NT2/D1 (cell line): ENCODE measurements at regions not wholly inside any gene's neighbourhood (a gene's known extent, or its start where the extent isn't known, plus 50 kb on each side); places are given as distances from the start of the nearest gene placed in this dataset.

Experiments
- DNase-seq: peaks from one replicate; pipeline ENCODE4 v3.0.0-alpha.2; 2011; ENCODE audit warnings: low read depth, low spot score
- H3K27me3 ChIP-seq: 2 replicates; pipeline ENCODE4 v1.6.0; 2011; ENCODE audit warnings: mild to moderate bottlenecking; ENCODE audit not compliant: insufficient read length, insufficient read depth
- H3K36me3 ChIP-seq: 2 replicates; pipeline ENCODE4 v1.6.1; 2011; ENCODE audit warnings: mild to moderate bottlenecking, low read length, mixed read lengths; ENCODE audit not compliant: insufficient read depth, insufficient read length
- H3K4me1 ChIP-seq: 2 replicates; pipeline ENCODE4 v1.5.1; 2011; ENCODE audit not compliant: insufficient read depth, insufficient read length
- H3K4me3 ChIP-seq: 2 replicates; pipeline ENCODE4 v1.5.1; 2011; ENCODE audit warnings: low read depth; ENCODE audit not compliant: insufficient read length
- H3K9ac ChIP-seq: 2 replicates; pipeline ENCODE4 v1.6.0; 2011; ENCODE audit warnings: low read depth; ENCODE audit not compliant: insufficient read length
- H3K9me3 ChIP-seq: 2 replicates; pipeline ENCODE4 v1.5.1; 2011; ENCODE audit warnings: mild to moderate bottlenecking, low read length; ENCODE audit not compliant: insufficient read depth
- SUZ12 ChIP-seq: IDR thresholded peaks from 2 replicates; pipeline ENCODE4 v1.6.1; 2011; ENCODE audit not compliant: insufficient read length, insufficient read depth; ENCODE audit errors: extremely low read depth
- YY1 ChIP-seq: IDR thresholded peaks from 2 replicates; pipeline ENCODE4 v1.6.1; 2011; ENCODE audit not compliant: insufficient read length, insufficient read depth
- ZNF274 ChIP-seq: IDR thresholded peaks from 2 replicates; pipeline ENCODE4 v1.6.1; 2011; ENCODE audit warnings: mild to moderate bottlenecking, low read depth, low read length

- peaks cover 12% of the 10 kb centered on the region for H3K9me3 ChIP-seq
- H3K9ac ChIP-seq: no peak overlapping the region
- TF ChIP-seq SUZ12 (no peak), YY1 (peak; percentile 40), ZNF274 (no peak)
- H3K4me1 ChIP-seq: peaks cover 2% of the 10 kb centered on the region
- no peak overlapping the region for H3K4me3 ChIP-seq
- peak; percentile 77 for DNase-seq
- no peaks in the 10 kb centered on the region for H3K27me3 ChIP-seq
- no peaks in the 10 kb centered on the region for H3K36me3 ChIP-seq
Observed at GRCh38 chr12:28830491-28830890, 318.6 kb upstream of the FAR2 start.

- no peaks in the 10 kb centered on the region for H3K4me1 ChIP-seq
Observed at GRCh38 chr12:28844718-28845117, 304.4 kb upstream of the FAR2 start.

DNA sequence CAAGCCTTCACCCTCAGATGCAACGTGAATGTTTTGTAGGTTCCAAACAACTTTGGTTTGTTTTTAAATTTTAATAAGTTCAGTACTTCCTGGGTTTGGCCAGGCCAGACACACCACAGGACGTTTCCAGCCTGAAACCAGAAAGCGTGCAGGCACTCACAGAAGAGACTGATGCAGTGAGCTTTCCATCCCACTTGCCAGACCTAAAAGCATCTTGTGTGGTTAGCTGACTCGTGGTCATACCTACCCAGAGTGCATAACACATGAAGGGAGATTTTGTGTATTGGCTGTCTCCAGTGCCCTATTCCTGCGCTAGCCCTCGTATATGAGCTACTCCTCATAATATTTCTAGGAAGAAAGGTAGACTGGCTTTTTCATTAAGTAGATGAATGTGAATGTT lies 297.3 kb upstream of the FAR2 start:
- no peak overlapping the region for H3K9ac ChIP-seq
- TF ChIP-seq ZNF274 (no peak), SUZ12 (no peak), YY1 (no peak)
- no peak for DNase-seq
- no peaks in the 10 kb centered on the region for H3K36me3 ChIP-seq
- H3K9me3 ChIP-seq: no peaks in the 10 kb centered on the region
- H3K4me3 ChIP-seq: no peak overlapping the region
- no peaks in the 10 kb centered on the region for H3K4me1 ChIP-seq
- no peaks in the 10 kb centered on the region for H3K27me3 ChIP-seq

More at GRCh38 chr12:28844718-28845117, 304.4 kb upstream of the FAR2 start:
- DNase-seq: no peak
- no peak overlapping the region for H3K4me3 ChIP-seq
- TF ChIP-seq ZNF274 (no peak), SUZ12 (no peak), YY1 (no peak)
- H3K9me3 ChIP-seq: no peaks in the 10 kb centered on the region
- no peak overlapping the region for H3K9ac ChIP-seq
- H3K36me3 ChIP-seq: no peaks in the 10 kb centered on the region
- no peaks in the 10 kb centered on the region for H3K27me3 ChIP-seq

DNA sequence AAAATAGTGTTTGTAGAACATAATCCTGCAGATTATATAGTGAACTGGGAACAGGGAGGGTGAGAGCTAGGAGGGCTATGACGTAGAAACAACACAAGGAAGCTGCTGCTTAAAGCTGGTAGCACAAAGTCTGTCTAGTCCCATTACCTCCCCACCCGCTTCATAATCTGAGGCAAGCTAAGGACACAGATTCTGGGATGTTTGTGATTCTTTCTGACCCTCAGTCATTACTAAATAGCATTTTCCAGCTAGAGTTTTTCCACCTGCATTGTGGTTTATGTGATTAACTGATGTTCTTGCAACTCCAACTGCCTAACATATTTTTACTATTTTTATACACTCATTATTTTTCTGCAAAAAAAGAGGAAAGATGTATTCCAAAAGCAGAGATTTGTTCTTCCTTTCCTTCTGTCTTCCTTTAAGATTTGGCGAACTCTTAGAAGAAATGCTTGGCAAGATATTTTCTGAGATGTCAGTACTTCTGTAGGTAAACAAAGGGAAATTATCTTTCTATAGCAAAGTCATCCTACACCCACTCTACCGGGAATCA lies 293.2 kb upstream of the FAR2 start:
- DNase-seq: no peak
- TF ChIP-seq YY1 (no peak), SUZ12 (no peak), ZNF274 (no peak)
- no peaks in the 10 kb centered on the region for H3K36me3 ChIP-seq

GRCh38 chr12:28857369-28857768 lies 291.7 kb upstream of the FAR2 start:
- no peak overlapping the region for H3K9ac ChIP-seq
- H3K4me3 ChIP-seq: no peak overlapping the region
- no peak for DNase-seq

More for the DNA sequence above, 293.2 kb upstream of the FAR2 start:
- Histone ChIP-seq H3K4me1 (no peaks in the 10 kb centered on the region), H3K27me3 (no peaks in the 10 kb centered on the region), H3K9me3 (no peaks in the 10 kb centered on the region), H3K4me3 (no peak overlapping the region), H3K9ac (no peak overlapping the region)

DNA sequence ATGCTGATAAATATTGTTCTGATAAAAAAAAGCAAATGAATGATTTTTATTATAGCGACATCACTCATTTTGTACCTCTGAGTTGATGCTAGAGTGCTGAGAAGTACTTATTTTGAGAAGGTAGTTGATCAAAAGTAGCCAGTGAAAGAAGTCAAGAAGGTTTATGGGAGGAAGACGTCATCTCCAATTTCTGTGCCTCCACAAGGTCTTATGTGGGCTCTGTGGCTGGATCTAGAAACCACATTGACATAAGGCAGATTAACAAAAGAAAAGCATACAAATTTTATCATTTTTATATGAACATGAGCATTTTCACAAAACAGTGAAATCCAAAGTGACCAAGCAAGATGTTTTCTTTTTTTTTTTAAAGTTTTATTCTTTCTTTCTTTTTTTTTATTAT lies 289.5 kb upstream of the FAR2 start:
- no peak overlapping the region for H3K4me3 ChIP-seq
- H3K9me3 ChIP-seq: no peaks in the 10 kb centered on the region
- DNase-seq: no peak
- H3K4me1 ChIP-seq: no peaks in the 10 kb centered on the region
- no peak overlapping the region for H3K9ac ChIP-seq
- H3K27me3 ChIP-seq: no peaks in the 10 kb centered on the region
- H3K36me3 ChIP-seq: no peaks in the 10 kb centered on the region
- TF ChIP-seq SUZ12: no peak
- TF ChIP-seq YY1: no peak
- TF ChIP-seq ZNF274: no peak

More at GRCh38 chr12:28857369-28857768, 291.7 kb upstream of the FAR2 start:
- Histone ChIP-seq H3K9me3 (no peaks in the 10 kb centered on the region), H3K36me3 (no peaks in the 10 kb centered on the region), H3K27me3 (no peaks in the 10 kb centered on the region), H3K4me1 (no peaks in the 10 kb centered on the region)
- TF ChIP-seq ZNF274 (no peak), SUZ12 (no peak), YY1 (no peak)

- no peaks in the 10 kb centered on the region for H3K4me1 ChIP-seq
- no peak overlapping the region for H3K9ac ChIP-seq
- H3K27me3 ChIP-seq: no peaks in the 10 kb centered on the region
- no peak for TF ChIP-seq SUZ12
- TF ChIP-seq ZNF274: no peak
- H3K4me3 ChIP-seq: no peak overlapping the region
- DNase-seq: no peak
- H3K9me3 ChIP-seq: no peaks in the 10 kb centered on the region
- H3K36me3 ChIP-seq: no peaks in the 10 kb centered on the region
Observed at GRCh38 chr12:28865776-28866175, 283.3 kb upstream of the FAR2 start.
